H1 (cell line): ENCODE measurements at regions not wholly inside any gene's neighbourhood (a gene's known extent, or its start where the extent isn't known, plus 50 kb on each side); places are given as distances from the start of the nearest gene placed in this dataset.

Source experiments
- CTCF ChIA-PET: fragments of 300-600 bp; sonication (Branson Sonifier 250); formaldehyde crosslinking; loops from one replicate; lab custom pipeline; 2021; ENCODE audit not compliant: partially characterized antibody; lab: Charles Lee
- POLR2A ChIA-PET: fragments of 300-600 bp; sonication (Branson Sonifier 250); formaldehyde crosslinking; loops from one replicate; lab custom pipeline; 2021; ENCODE audit warnings: inconsistent platforms; ENCODE audit not compliant: partially characterized antibody; lab: Charles Lee
- DNase-seq, 2 experiments: peaks; one replicate each; pipeline versions ENCODE4 v3.0.0 to v3.0.0-alpha.2; 2010 to 2022; ENCODE audit warnings: low spot score in 2 of 2, low read depth in 1 of 2, mixed read lengths in 1 of 2
- FAIRE-seq: peaks from 2 replicates; lab custom pipeline; 2011; peaks lifted over from hg19 to GRCh38; lab: Jason Lieb, UNC
- H2AFZ ChIP-seq: 2 replicates; pipeline ENCODE4 v1.8.1; 2012; ENCODE audit warnings: low read length, inconsistent platforms
- H2AK5ac ChIP-seq: 2 replicates; pipeline ENCODE4 v1.6.1; 2013; ENCODE audit warnings: low read depth, low read length
- H2BK120ac ChIP-seq: replicated peaks from 2 replicates; pipeline ENCODE3; 2013; ENCODE audit warnings: low read depth, low read length, inconsistent platforms
- H2BK12ac ChIP-seq: 2 replicates; pipeline ENCODE4 v1.6.1; 2013; ENCODE audit warnings: low read depth, low read length
- H2BK15ac ChIP-seq: 2 replicates; pipeline ENCODE4 v1.6.1; 2013; ENCODE audit warnings: low read length
- H2BK20ac ChIP-seq: 2 replicates; pipeline ENCODE4 v1.6.1; 2013; ENCODE audit warnings: low read length
- H2BK5ac ChIP-seq: 2 replicates; pipeline ENCODE4 v1.6.1; 2013; ENCODE audit warnings: low read depth, low read length
- H3K14ac ChIP-seq: 2 replicates; pipeline ENCODE4 v1.6.1; 2013; ENCODE audit warnings: inconsistent platforms; ENCODE audit not compliant: insufficient read length
- H3K18ac ChIP-seq: 2 replicates; pipeline ENCODE4 v1.6.1; 2013; ENCODE audit warnings: low read length; ENCODE audit errors: extremely low read depth
- H3K23ac ChIP-seq: 2 replicates; pipeline ENCODE4 v1.6.1; 2013; ENCODE audit warnings: inconsistent platforms; ENCODE audit not compliant: insufficient read length
- H3K23me2 ChIP-seq: 2 replicates; pipeline ENCODE4 v1.6.1; 2013; ENCODE audit warnings: low read depth, low read length
- H3K27ac ChIP-seq: 2 replicates; pipeline ENCODE4 v1.6.1; 2011; ENCODE audit warnings: low read depth, low read length, inconsistent platforms
- H3K27me3 ChIP-seq, 4 experiments: replicated peaks in 1 of 4; 1 replicate in 1 of 4; 2 replicates in 3 of 4; pipeline versions ENCODE4 v1.6.1 to v1.8.1; 2011 to 2013; ENCODE audit warnings: low read length in 3 of 4, mild to moderate bottlenecking in 3 of 4, inconsistent platforms in 2 of 4, mixed read lengths in 2 of 4, moderate library complexity in 1 of 4; ENCODE audit not compliant: control insufficient read depth in 3 of 4, insufficient read depth in 3 of 4; ENCODE audit errors: extremely low read depth in 1 of 4
- H3K36me3 ChIP-seq, 4 experiments: 2 replicates each; pipeline versions ENCODE4 v1.6.1 to v1.8.1; 2011 to 2013; ENCODE audit warnings: mild to moderate bottlenecking in 4 of 4, low read length in 3 of 4, moderate library complexity in 2 of 4, control low read depth in 1 of 4, inconsistent platforms in 1 of 4; ENCODE audit not compliant: insufficient read depth in 4 of 4, control insufficient read depth in 2 of 4
- H3K4ac ChIP-seq: replicated peaks from 2 replicates; pipeline ENCODE3; 2013; ENCODE audit warnings: low read length, low read depth, mixed read lengths, inconsistent platforms; ENCODE audit not compliant: insufficient read length
- H3K4me1 ChIP-seq, 4 experiments: replicated peaks in 1 of 4; 1 replicate in 1 of 4; 2 replicates in 3 of 4; pipeline versions ENCODE4 v1.6.1 to v1.8.1; 2011 to 2013; ENCODE audit warnings: low read length in 3 of 4, inconsistent platforms in 2 of 4, mixed read lengths in 1 of 4; ENCODE audit not compliant: insufficient read depth in 4 of 4, control insufficient read depth in 3 of 4
- H3K4me2 ChIP-seq, 2 experiments: 2 replicates each; pipeline versions ENCODE4 v1.6.1 to v1.8.1; 2011 to 2013; ENCODE audit warnings: low read depth in 2 of 2, low read length in 2 of 2, control low read depth in 1 of 2, inconsistent platforms in 1 of 2, mild to moderate bottlenecking in 1 of 2; ENCODE audit not compliant: insufficient read depth in 1 of 2
- H3K4me3 ChIP-seq, 4 experiments: fragments of 200-600, 300-600 bp in 1 of 4; sonication (generic), shearing (Covaris generic), sonication (Bioruptor Twin) in 1 of 4; 2 replicates each; pipeline versions ENCODE4 v1.5.1 to v1.8.1; 2011 to 2016; ENCODE audit warnings: low read length in 4 of 4, low read depth in 3 of 4, control low read depth in 2 of 4, inconsistent platforms in 2 of 4, mild to moderate bottlenecking in 2 of 4, mixed read lengths in 1 of 4, moderate library complexity in 1 of 4; ENCODE audit not compliant: insufficient read depth in 2 of 4; ENCODE audit errors: extremely low read depth in 1 of 4
- H3K56ac ChIP-seq: replicated peaks from 2 replicates; pipeline ENCODE3; 2013; ENCODE audit warnings: low read depth, mild to moderate bottlenecking, mixed read lengths, low read length, inconsistent platforms; ENCODE audit not compliant: insufficient read length
- H3K79me1 ChIP-seq: 2 replicates; pipeline ENCODE4 v1.6.1; 2013; ENCODE audit warnings: low read depth, low read length, control low read depth
- H3K79me2 ChIP-seq, 2 experiments: 2 replicates each; pipeline versions ENCODE4 v1.6.1 to v1.8.1; 2012 to 2013; ENCODE audit warnings: low read length in 2 of 2, mild to moderate bottlenecking in 2 of 2, inconsistent platforms in 1 of 2; ENCODE audit not compliant: insufficient read depth in 2 of 2, control insufficient read depth in 1 of 2
- H3K9ac ChIP-seq, 4 experiments: replicated peaks in 1 of 4; 1 replicate in 1 of 4; 2 replicates in 3 of 4; pipeline versions ENCODE4 v1.6.1 to v1.8.1; 2011 to 2013; ENCODE audit warnings: low read depth in 3 of 4, low read length in 3 of 4, control low read depth in 2 of 4, mild to moderate bottlenecking in 2 of 4, moderate library complexity in 2 of 4, inconsistent platforms in 1 of 4; ENCODE audit errors: extremely low read depth in 1 of 4
- H3K9me3 ChIP-seq, 2 experiments: 2 replicates each; pipeline versions ENCODE4 v1.6.1 to v1.8.1; 2012 to 2013; ENCODE audit warnings: mild to moderate bottlenecking in 2 of 2, moderate library complexity in 2 of 2, control low read depth in 1 of 2, inconsistent platforms in 1 of 2, low read depth in 1 of 2, low read length in 1 of 2, mixed read lengths in 1 of 2; ENCODE audit not compliant: insufficient read depth in 2 of 2
- H4K20me1 ChIP-seq, 2 experiments: replicated peaks in 1 of 2; 2 replicates each; pipeline versions ENCODE3 to v1.8.1; 2011 to 2013; ENCODE audit warnings: inconsistent platforms in 2 of 2, low read length in 2 of 2, mild to moderate bottlenecking in 1 of 2; ENCODE audit not compliant: insufficient read depth in 2 of 2, control insufficient read depth in 1 of 2
- H4K5ac ChIP-seq: 2 replicates; pipeline ENCODE4 v1.6.1; 2013; ENCODE audit warnings: low read length, low read depth, mixed read lengths, inconsistent platforms; ENCODE audit not compliant: insufficient read length
- H4K8ac ChIP-seq: 2 replicates; pipeline ENCODE4 v1.8.0; 2013; ENCODE audit warnings: mild to moderate bottlenecking, moderate library complexity, low read length, inconsistent platforms; ENCODE audit not compliant: insufficient read depth; ENCODE audit errors: extremely low read depth
- H4K91ac ChIP-seq: replicated peaks from 2 replicates; pipeline ENCODE3; 2013; ENCODE audit warnings: low read length, mixed read lengths, inconsistent platforms; ENCODE audit not compliant: insufficient read length
- CTCF ChIP-seq, 3 experiments: IDR thresholded peaks; 1 replicate in 2 of 3; 2 replicates in 1 of 3; pipeline versions ENCODE4 v1.5.1 to v1.6.1; 2011; ENCODE audit warnings: low read length in 3 of 3, mild to moderate bottlenecking in 3 of 3, inconsistent platforms in 2 of 3, low read depth in 1 of 3, moderate library complexity in 1 of 3; ENCODE audit not compliant: insufficient read depth in 1 of 3; ENCODE audit errors: control extremely low read depth in 1 of 3
- E2F6 ChIP-seq: IDR thresholded peaks from 2 replicates; pipeline ENCODE4 v1.6.1; 2012; ENCODE audit warnings: inconsistent platforms
- GABPA ChIP-seq: IDR thresholded peaks from 2 replicates; pipeline ENCODE4 v1.6.1; 2011; ENCODE audit warnings: mild to moderate bottlenecking, low read length, moderate library complexity, borderline replicate concordance; ENCODE audit not compliant: insufficient read depth
- MAFK ChIP-seq: IDR thresholded peaks from 2 replicates; pipeline ENCODE4 v1.6.1; 2012; ENCODE audit warnings: low read depth, mild to moderate bottlenecking, improper control_type of control experiment, low read length
- NRF1 ChIP-seq: IDR thresholded peaks from 2 replicates; pipeline ENCODE4 v1.6.1; 2011; ENCODE audit warnings: mild to moderate bottlenecking, low read depth, low read length, improper control_type of control experiment
- RFX5 ChIP-seq: IDR thresholded peaks from 2 replicates; pipeline ENCODE4 v1.6.1; 2011; ENCODE audit warnings: low read depth, low read length, improper control_type of control experiment, borderline replicate concordance
- RNF2 ChIP-seq: fragments of 200-900, 300-1000 bp; sonication (generic); IDR thresholded peaks from 2 replicates; pipeline ENCODE4 v1.7.1; 2016; ENCODE audit warnings: borderline replicate concordance, low read depth, mild to moderate bottlenecking, antibody characterized with exemption, low read length; ENCODE audit not compliant: poor library complexity, severe bottlenecking; ENCODE audit errors: missing control alignments
- SIN3A ChIP-seq, 2 experiments: IDR thresholded peaks in 1 of 2; conservative IDR thresholded peaks in 1 of 2; 2 replicates each; pipeline ENCODE4 v1.6.1; 2011 to 2012; ENCODE audit warnings: low read length in 2 of 2, improper control_type of control experiment in 1 of 2, low read depth in 1 of 2, mild to moderate bottlenecking in 1 of 2
- SP1 ChIP-seq: IDR thresholded peaks from 2 replicates; pipeline ENCODE4 v1.6.1; 2011; ENCODE audit warnings: low read depth, low read length
- SP2 ChIP-seq: IDR thresholded peaks from 2 replicates; pipeline ENCODE4 v1.6.1; 2012; ENCODE audit warnings: mild to moderate bottlenecking, low read length, inconsistent platforms
- TAF7 ChIP-seq: optimal IDR thresholded peaks from 2 replicates; pipeline ENCODE3; 2011; ENCODE audit warnings: low read depth, mild to moderate bottlenecking, inconsistent platforms, low read length, moderate library complexity, borderline replicate concordance
- WGBS, 2 experiments: shearing (Covaris generic) in 1 of 2; methylation state at CpG; one replicate each; pipeline versions ENCODE4 v1.1.6 to v1.1.7; 2013 to 2015; ENCODE audit warnings: low lambda C conversion rate in 2 of 2, mixed read lengths in 2 of 2, inconsistent platforms in 1 of 2, low coverage in 1 of 2, missing lambda C conversion rate in 1 of 2; ENCODE audit not compliant: insufficient replicate concordance in 2 of 2, insufficient coverage in 1 of 2, insufficient read length in 1 of 2; ENCODE audit errors: extremely low coverage in 1 of 2, missing lambda C conversion rate in 1 of 2; 5-methylcytosine and 5-hydroxymethylcytosine counted together

GRCh38 chr7:41886901-41887311, 184.0 kb upstream of the INHBA start:
- Histone ChIP-seq H2BK15ac (no peak overlapping the region), H3K23ac (no peak overlapping the region), H3K27ac (no peak overlapping the region), H2BK12ac (no peak overlapping the region), H3K4me3 (no peak overlapping the region), H3K9me3 (no peaks in the 10 kb centered on the region), H3K4ac (no peak overlapping the region), H4K8ac (no peak overlapping the region), H2BK5ac (no peak overlapping the region), H3K9ac (no peak overlapping the region), H3K27me3 (no peaks in the 10 kb centered on the region), H4K91ac (no peak overlapping the region), H3K23me2 (no peaks in the 10 kb centered on the region), H3K79me1 (no peaks in the 10 kb centered on the region), H3K14ac (no peak overlapping the region), H2BK120ac (no peak overlapping the region), H3K4me1 (no peaks in the 10 kb centered on the region), H3K18ac (no peak overlapping the region), H2AFZ (no peak overlapping the region), H2AK5ac (no peak overlapping the region), H3K4me2 (no peak overlapping the region), H3K79me2 (no peaks in the 10 kb centered on the region), H3K56ac (no peak overlapping the region), H4K20me1 (no peaks in the 10 kb centered on the region), H3K36me3 (no peaks in the 10 kb centered on the region), H4K5ac (no peak overlapping the region), H2BK20ac (no peak overlapping the region)
- ChIA-PET CTCF (interaction anchor here (0.7 to 2.0 kb wide), 6 partner anchors 9 to 181 kb away, joined by 3 to 7 read pairs (median 4); no protein-coding TSS in a partner anchor), POLR2A (no interaction called here)
- 82% methylated on average over 5 of the region's 5 CpGs; no CpG with 5 or more reads in 1 of the 2 experiments for WGBS, 2 experiments
- DNase-seq (no peak), FAIRE-seq (no peak)
- no peak for TF ChIP-seq SP1
- no peak for TF ChIP-seq RFX5
- no peak for TF ChIP-seq RNF2
- TF ChIP-seq TAF7, result no peak
- TF ChIP-seq MAFK, result no peak
- TF ChIP-seq SP2, result no peak
- no peak for TF ChIP-seq E2F6
- no peak for TF ChIP-seq NRF1
- no peak for TF ChIP-seq SIN3A (conservative IDR thresholded peaks at IDR 0.05 in 1 of 2, IDR thresholded peaks at IDR 0.05 in 1 of 2; ENCODE audit: low read depth in 1 of 2, low read length in 2 of 2)
- TF ChIP-seq GABPA, result no peak
- TF ChIP-seq CTCF (IDR thresholded peaks at IDR 0.05; ENCODE audit: control extremely low read depth in 1 of 3, insufficient read depth in 1 of 3, low read depth in 1 of 3, low read length in 3 of 3), result no peak
